Neuronal stem cell (in vitro differentiated cells): ENCODE measurements at regions not wholly inside any gene's neighbourhood (a gene's known extent, or its start where the extent isn't known, plus 50 kb on each side); places are given as distances from the start of the nearest gene placed in this dataset.

Source experiments
- DNase-seq: peaks from one replicate; pipeline ENCODE4 v3.0.0-alpha.2; 2013; ENCODE audit warnings: low spot score
- H2AFZ ChIP-seq: one replicate; pipeline ENCODE4 v1.6.1; 2013; ENCODE audit warnings: mild to moderate bottlenecking, low read length, inconsistent platforms
- H2AK5ac ChIP-seq: 2 replicates; pipeline ENCODE4 v1.6.1; 2013; ENCODE audit warnings: low read depth, mild to moderate bottlenecking, inconsistent platforms, low read length, moderate library complexity, mixed read lengths
- H2BK120ac ChIP-seq: 2 replicates; pipeline ENCODE4 v1.6.1; 2013; ENCODE audit warnings: low read depth, mild to moderate bottlenecking, inconsistent platforms, low read length, moderate library complexity, mixed read lengths
- H2BK12ac ChIP-seq: one replicate; pipeline ENCODE4 v1.6.1; 2013; ENCODE audit warnings: low read length, inconsistent platforms
- H2BK15ac ChIP-seq: 2 replicates; pipeline ENCODE4 v1.6.1; 2013; ENCODE audit warnings: mild to moderate bottlenecking, low read length, inconsistent platforms, mixed read lengths
- H2BK5ac ChIP-seq: one replicate; pipeline ENCODE4 v1.6.1; 2013; ENCODE audit warnings: inconsistent platforms, mild to moderate bottlenecking, low read length, moderate library complexity
- H3K14ac ChIP-seq: one replicate; pipeline ENCODE4 v1.6.1; 2013; ENCODE audit warnings: low read length, inconsistent platforms
- H3K18ac ChIP-seq: 2 replicates; pipeline ENCODE4 v1.6.1; 2013; ENCODE audit warnings: low read length, inconsistent platforms
- H3K23ac ChIP-seq: 2 replicates; pipeline ENCODE4 v1.6.1; 2013; ENCODE audit warnings: low read depth, mild to moderate bottlenecking, mixed read lengths, low read length, inconsistent platforms; ENCODE audit not compliant: poor library complexity
- H3K27ac ChIP-seq: replicated peaks from 3 replicates; pipeline ENCODE4 v1.5.1; 2013; ENCODE audit warnings: low read length, inconsistent platforms
- H3K27me3 ChIP-seq, 3 experiments: 2 replicates each; pipeline ENCODE4 v1.6.1; 2013; ENCODE audit warnings: low read length in 3 of 3, mild to moderate bottlenecking in 2 of 3, inconsistent platforms in 1 of 3, low read depth in 1 of 3, mixed read lengths in 1 of 3, moderate library complexity in 1 of 3; ENCODE audit not compliant: control insufficient read depth in 3 of 3, insufficient read depth in 3 of 3
- H3K36me3 ChIP-seq, 2 donors: replicated peaks in 1 of 2; 2 replicates each; pipeline ENCODE4 v1.6.1; 2013; ENCODE audit warnings: low read length in 2 of 2; ENCODE audit not compliant: control insufficient read depth in 2 of 2, insufficient read depth in 2 of 2
- H3K4ac ChIP-seq: 2 replicates; pipeline ENCODE4 v1.6.1; 2013; ENCODE audit warnings: inconsistent platforms, mild to moderate bottlenecking, low read length, moderate library complexity
- H3K4me1 ChIP-seq, 2 donors: 1 replicate in 1 of 2; 2 replicates in 1 of 2; pipeline ENCODE4 v1.6.1; 2013; ENCODE audit warnings: low read length in 2 of 2, low read depth in 1 of 2; ENCODE audit not compliant: control insufficient read depth in 2 of 2, insufficient read depth in 1 of 2
- H3K4me2 ChIP-seq: one replicate; pipeline ENCODE4 v1.6.1; 2013; ENCODE audit warnings: mild to moderate bottlenecking, low read length, inconsistent platforms; ENCODE audit not compliant: insufficient read depth, poor library complexity, severe bottlenecking
- H3K4me3 ChIP-seq, 2 donors: 2 replicates each; pipeline ENCODE4 v1.5.1; 2013; ENCODE audit warnings: low read length in 2 of 2, mild to moderate bottlenecking in 2 of 2, inconsistent platforms in 1 of 2, moderate library complexity in 1 of 2
- H3K79me1 ChIP-seq: one replicate; pipeline ENCODE4 v1.6.1; 2013; ENCODE audit warnings: low read depth, mild to moderate bottlenecking, inconsistent platforms, low read length, moderate library complexity
- H3K9ac ChIP-seq: one replicate; pipeline ENCODE4 v1.6.1; 2013; ENCODE audit warnings: mild to moderate bottlenecking, low read depth, low read length, inconsistent platforms; ENCODE audit not compliant: poor library complexity
- H3K9me3 ChIP-seq, 2 donors: replicated peaks in 1 of 2; 2 replicates each; pipeline versions ENCODE3 to v1.6.1; 2013; ENCODE audit warnings: low read length in 2 of 2, mild to moderate bottlenecking in 2 of 2, inconsistent platforms in 1 of 2, low read depth in 1 of 2, mixed read lengths in 1 of 2, moderate library complexity in 1 of 2; ENCODE audit not compliant: control insufficient read depth in 2 of 2, insufficient read depth in 1 of 2
- H4K8ac ChIP-seq: one replicate; pipeline ENCODE4 v1.6.1; 2013; ENCODE audit warnings: low read depth, mild to moderate bottlenecking, inconsistent platforms, low read length, moderate library complexity
- H4K91ac ChIP-seq: one replicate; pipeline ENCODE4 v1.6.1; 2013; ENCODE audit warnings: low read length, low read depth, mild to moderate bottlenecking, inconsistent platforms; ENCODE audit not compliant: poor library complexity
- WGBS, 2 donors: extraction: QIAGEN DNeasy Blood & Tissue Kit; methylation state at CpG; one replicate each; pipeline ENCODE4 v1.1.7; 2013; ENCODE audit warnings: missing lambda C conversion rate in 2 of 2, mixed read lengths in 1 of 2; ENCODE audit not compliant: insufficient read length in 2 of 2, insufficient replicate concordance in 1 of 2; ENCODE audit errors: extremely low coverage in 2 of 2; 5-methylcytosine and 5-hydroxymethylcytosine counted together

DNA sequence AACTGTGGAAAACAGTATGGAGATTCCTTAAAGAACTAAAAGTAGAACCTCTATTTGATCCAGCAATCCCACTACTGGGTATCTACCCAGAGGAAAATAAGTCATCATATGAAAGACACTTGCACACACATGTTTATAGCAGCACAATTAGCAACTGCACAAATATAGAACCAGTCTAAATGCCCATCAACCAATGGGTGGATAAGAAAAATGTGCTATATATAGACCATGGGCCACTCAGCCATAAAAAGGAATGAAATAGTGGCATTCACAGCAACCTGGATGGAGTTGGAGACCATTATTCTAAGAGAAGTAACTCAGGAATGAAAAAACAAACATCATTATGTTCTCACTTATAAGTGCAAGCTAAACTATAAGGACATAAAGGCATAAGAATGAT, 105.0 kb upstream of the PGBD5 start:
- Histone ChIP-seq H3K18ac (no peak overlapping the region), H4K91ac (no peak overlapping the region), H3K9me3 (peaks cover 0 to 6% of the 10 kb centered on the region in 2 donors), H2BK15ac (no peak overlapping the region), H3K27ac (no peak overlapping the region), H2BK12ac (no peak overlapping the region), H3K4ac (no peak overlapping the region), H3K4me2 (no peak overlapping the region), H3K9ac (no peak overlapping the region), H2AFZ (no peak overlapping the region), H3K23ac (no peak overlapping the region), H2BK120ac (no peak overlapping the region), H3K36me3 (no peaks in the 10 kb centered on the region), H3K4me3 (no peak overlapping the region), H2BK5ac (no peak overlapping the region), H3K27me3 (no peaks in the 10 kb centered on the region), H2AK5ac (no peak overlapping the region), H3K4me1 (no peaks in the 10 kb centered on the region), H3K79me1 (no peaks in the 10 kb centered on the region), H3K14ac (no peak overlapping the region), H4K8ac (no peak overlapping the region)
- no peak for DNase-seq

GRCh38 chr1:230519246-230519645, 93.1 kb upstream of the PGBD5 start:
- H2BK120ac ChIP-seq: no peak overlapping the region
- H3K18ac ChIP-seq: no peak overlapping the region
- H2BK15ac ChIP-seq: no peak overlapping the region
- no peak overlapping the region for H4K91ac ChIP-seq
- H3K14ac ChIP-seq: no peak overlapping the region
- H3K4ac ChIP-seq: no peak overlapping the region
- no peak overlapping the region for H2AFZ ChIP-seq
- H3K9me3 ChIP-seq: no peaks in the 10 kb centered on the region
- no peak overlapping the region for H2AK5ac ChIP-seq
- no peak overlapping the region for H3K23ac ChIP-seq
- no peak overlapping the region for H3K4me2 ChIP-seq
- no CpG with 5 or more reads among the region's 2 CpGs for WGBS, 2 donors
- no peak overlapping the region for H4K8ac ChIP-seq
- H3K36me3 ChIP-seq: no peaks in the 10 kb centered on the region
- H2BK12ac ChIP-seq: no peak overlapping the region
- no peak overlapping the region for H2BK5ac ChIP-seq
- peaks cover 0 to 16% of the 10 kb centered on the region in 2 donors for H3K4me1 ChIP-seq
- no peaks in the 10 kb centered on the region for H3K27me3 ChIP-seq
- no peak for DNase-seq
- no peak overlapping the region for H3K27ac ChIP-seq
- H3K4me3 ChIP-seq: no peak overlapping the region
- no peaks in the 10 kb centered on the region for H3K79me1 ChIP-seq
- H3K9ac ChIP-seq: no peak overlapping the region

GRCh38 chr1:230518511-230518910, 92.4 kb upstream of the PGBD5 start:
- H3K27ac ChIP-seq: no peak overlapping the region

DNA sequence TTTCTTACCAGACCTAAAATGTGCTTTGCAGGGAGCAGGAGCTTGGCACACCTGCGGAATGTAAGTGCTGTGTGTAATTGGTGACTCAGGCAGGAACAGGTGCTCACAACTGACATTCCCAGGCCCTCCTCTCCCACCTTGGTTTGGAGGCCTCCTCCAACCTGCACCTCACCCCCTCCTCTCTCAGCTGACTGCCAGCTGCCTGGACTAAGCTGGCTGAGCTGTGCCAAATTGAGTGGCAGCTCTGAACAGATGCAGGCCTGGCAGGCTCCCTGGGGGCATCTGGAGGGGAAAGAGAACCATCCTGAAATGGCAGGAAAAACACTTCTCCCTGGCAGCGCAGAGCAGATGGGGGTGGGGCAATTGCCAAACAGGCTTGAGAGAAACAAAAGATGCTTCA, 91.7 kb upstream of the PGBD5 start:
- Histone ChIP-seq H2BK15ac (peak overlapping the region; percentile 63), H3K4me3 (no peak overlapping the region), H3K9ac (no peak overlapping the region), H3K18ac (peak overlapping the region; percentile 84), H2BK120ac (peak overlapping the region; percentile 35), H3K27me3 (no peaks in the 10 kb centered on the region), H2AFZ (no peak overlapping the region), H3K14ac (peak overlapping the region; percentile 5), H3K23ac (no peak overlapping the region), H4K91ac (no peak overlapping the region), H2AK5ac (no peak overlapping the region), H4K8ac (no peak overlapping the region), H2BK5ac (no peak overlapping the region), H3K4me2 (no peak overlapping the region), H3K79me1 (no peaks in the 10 kb centered on the region), H3K27ac (no peak overlapping the region), H2BK12ac (no peak overlapping the region), H3K4ac (no peak overlapping the region), H3K9me3 (no peaks in the 10 kb centered on the region), H3K4me1 (peaks cover 0 to 16% of the 10 kb centered on the region in 2 donors), H3K36me3 (no peaks in the 10 kb centered on the region)
- no peak for DNase-seq
- WGBS, 2 donors: no CpG with 5 or more reads among the region's 2 CpGs

More at GRCh38 chr1:230518511-230518910, 92.4 kb upstream of the PGBD5 start:
- Histone ChIP-seq H3K23ac (no peak overlapping the region), H2BK5ac (no peak overlapping the region), H2BK12ac (no peak overlapping the region), H3K4me1 (peaks cover 0 to 16% of the 10 kb centered on the region in 2 donors), H3K4me2 (no peak overlapping the region), H2BK15ac (no peak overlapping the region), H3K9me3 (no peaks in the 10 kb centered on the region), H3K4me3 (no peak overlapping the region), H3K14ac (no peak overlapping the region), H3K9ac (no peak overlapping the region), H3K79me1 (no peaks in the 10 kb centered on the region), H3K4ac (no peak overlapping the region), H2BK120ac (no peak overlapping the region), H2AK5ac (no peak overlapping the region), H2AFZ (no peak overlapping the region), H3K36me3 (no peaks in the 10 kb centered on the region), H3K27me3 (no peaks in the 10 kb centered on the region), H4K91ac (no peak overlapping the region), H4K8ac (no peak overlapping the region), H3K18ac (no peak overlapping the region)
- no CpG with 5 or more reads among the region's 5 CpGs for WGBS, 2 donors
- DNase-seq: peak; percentile 8
